SK-N-DZ (cell line): ENCODE measurements at regions not wholly inside any gene's neighbourhood (a gene's known extent, or its start where the extent isn't known, plus 50 kb on each side); places are given as distances from the start of the nearest gene placed in this dataset.
"Not testable (repeated sequence)": the region's sequence is repeated elsewhere in the genome, so short reads cannot be mapped to it uniquely, and the experiment has no call there.

ENCODE experiments used
- DNase-seq: peaks from one replicate; pipeline ENCODE4 v3.0.0-alpha.2; 2015; ENCODE audit warnings: low spot score

GRCh38 chr10:90180886-90181691 is 479.7 kb downstream of the KIF20B start:
- peak; percentile 51 for DNase-seq

DNA sequence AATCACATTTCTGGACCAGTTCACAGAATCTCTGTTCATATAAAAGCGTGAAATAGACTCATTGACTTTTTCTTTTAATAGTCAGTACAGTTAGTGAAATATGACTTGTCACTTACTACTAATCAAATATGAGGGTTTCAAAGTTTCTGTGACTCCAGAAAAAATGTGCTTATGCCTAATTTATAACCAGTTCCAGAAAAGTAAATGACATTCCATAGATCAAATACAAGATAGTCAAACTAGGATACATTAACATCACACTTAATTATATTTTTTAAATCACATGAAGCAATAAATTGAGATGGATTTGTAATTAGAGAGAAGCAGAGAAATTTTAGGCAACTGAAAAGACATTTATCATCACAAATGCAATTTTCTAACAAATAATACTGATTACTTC is 491.4 kb downstream of the KIF20B start:
- peak; percentile 63 for DNase-seq

GRCh38 chr10:90193240-90193985 is 492.0 kb downstream of the KIF20B start:
- peak; percentile 25 for DNase-seq

DNA sequence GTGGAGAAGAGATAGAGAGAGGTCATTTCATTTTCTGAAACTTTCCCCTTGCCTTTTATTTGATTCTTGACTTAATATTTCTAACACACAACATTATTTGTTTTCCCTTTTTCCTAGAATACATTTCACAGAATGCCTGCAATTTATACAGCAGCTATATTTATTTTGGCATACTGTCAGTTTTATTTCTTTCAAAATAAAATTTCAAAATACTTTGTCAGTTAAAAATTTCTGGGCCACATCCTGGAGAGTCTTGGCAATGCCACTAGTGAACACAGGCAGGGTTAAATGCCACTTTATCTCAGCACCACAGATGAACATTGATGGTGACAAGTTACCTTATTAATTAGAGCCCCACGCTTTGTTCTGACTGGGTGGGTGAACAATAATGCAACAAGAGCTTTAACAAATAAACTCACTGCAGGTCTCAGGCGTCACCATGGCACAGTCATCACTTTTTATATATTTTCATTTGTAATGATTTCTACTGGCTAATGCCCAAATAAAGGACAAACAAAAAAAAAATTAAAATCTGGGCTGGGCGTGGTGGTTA is 494.0 kb downstream of the KIF20B start:
- no peak for DNase-seq

GRCh38 chr10:90197766-90198165 is 496.4 kb downstream of the KIF20B start:
- DNase-seq: no peak

DNA sequence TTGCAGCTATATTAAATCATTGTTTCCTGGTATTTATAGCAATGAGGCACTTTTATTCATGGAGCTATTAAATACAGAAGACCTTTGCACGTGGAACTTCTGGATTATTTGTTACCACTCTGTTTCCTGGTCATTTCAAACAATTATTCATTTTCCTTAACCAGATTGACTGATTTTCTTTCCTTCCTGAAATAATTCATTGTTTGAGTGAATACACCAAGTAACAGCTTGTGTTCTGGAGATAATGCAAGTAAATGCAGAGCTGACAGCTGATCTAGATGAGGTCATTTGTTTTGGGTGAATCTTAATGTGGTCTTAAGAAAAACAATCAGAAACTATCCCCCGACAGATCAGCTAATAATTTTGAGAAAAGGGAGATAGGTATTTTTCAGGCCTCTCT is 497.7 kb downstream of the KIF20B start:
- DNase-seq: no peak

DNA sequence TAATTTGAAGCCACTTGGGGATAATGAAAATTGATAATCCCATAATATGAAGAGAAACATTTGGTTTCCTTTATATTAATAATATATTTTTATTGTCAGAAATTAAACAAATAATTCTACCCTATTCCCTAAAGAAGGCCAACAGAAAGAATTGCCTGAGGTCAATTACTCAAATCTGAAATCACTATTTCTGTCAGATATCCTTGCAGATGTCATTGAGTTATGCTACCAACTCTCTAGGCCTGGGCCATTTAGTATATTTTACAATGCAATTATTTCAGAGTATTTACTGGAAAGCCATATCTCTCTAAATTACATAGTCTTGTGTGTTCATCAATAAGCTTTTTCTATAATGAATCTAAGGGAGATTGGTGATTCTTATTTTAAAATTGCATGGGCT is 498.1 kb downstream of the KIF20B start:
- DNase-seq: no peak

GRCh38 chr10:90204131-90204955 is 503.0 kb downstream of the KIF20B start:
- DNase-seq: no peak

DNA sequence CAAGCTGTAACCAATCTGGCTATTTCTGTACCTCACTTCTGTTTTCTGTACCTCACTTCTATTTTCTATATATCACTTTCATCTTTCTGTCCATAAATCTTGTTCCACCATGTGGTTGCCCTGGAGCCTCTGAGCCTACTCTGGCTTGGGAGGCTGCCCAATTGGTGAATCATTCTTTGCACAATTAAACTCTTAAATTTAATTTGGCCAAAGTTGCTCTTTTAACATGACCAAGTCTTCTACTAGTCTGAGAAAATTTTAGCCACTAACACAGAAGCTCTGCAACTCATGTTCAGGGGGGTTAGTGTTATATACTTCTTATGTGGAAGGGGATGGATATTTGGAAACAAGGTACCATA is 503.5 kb downstream of the KIF20B start:
- no peak for DNase-seq

- DNase-seq: no peak
Observed at GRCh38 chr10:90205340-90205739, 503.9 kb downstream of the KIF20B start.

GRCh38 chr10:90213346-90213745 is 512.0 kb downstream of the KIF20B start:
- DNase-seq: no peak

- DNase-seq: no peak
Observed at GRCh38 chr10:90218846-90219245, 517.5 kb downstream of the KIF20B start.

DNA sequence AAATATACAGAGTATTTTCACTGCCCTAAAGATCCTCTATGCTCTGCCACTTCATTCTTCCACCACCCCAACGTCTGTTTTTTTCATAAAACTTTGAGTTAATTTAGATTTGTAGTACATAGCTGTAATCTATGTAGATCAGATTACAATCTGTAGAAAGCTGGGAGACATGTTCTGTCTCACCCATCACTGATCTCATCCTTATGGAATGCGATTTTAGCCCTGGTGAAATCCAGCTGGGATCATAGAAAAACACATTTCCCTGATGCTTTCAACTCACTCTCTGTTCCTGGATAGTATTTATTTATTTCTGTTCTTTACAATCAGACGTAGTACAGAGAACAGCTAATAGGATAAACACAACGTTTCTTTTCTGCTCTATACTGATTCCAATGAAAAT is 521.0 kb downstream of the KIF20B start:
- peak; percentile 86 for DNase-seq

DNA sequence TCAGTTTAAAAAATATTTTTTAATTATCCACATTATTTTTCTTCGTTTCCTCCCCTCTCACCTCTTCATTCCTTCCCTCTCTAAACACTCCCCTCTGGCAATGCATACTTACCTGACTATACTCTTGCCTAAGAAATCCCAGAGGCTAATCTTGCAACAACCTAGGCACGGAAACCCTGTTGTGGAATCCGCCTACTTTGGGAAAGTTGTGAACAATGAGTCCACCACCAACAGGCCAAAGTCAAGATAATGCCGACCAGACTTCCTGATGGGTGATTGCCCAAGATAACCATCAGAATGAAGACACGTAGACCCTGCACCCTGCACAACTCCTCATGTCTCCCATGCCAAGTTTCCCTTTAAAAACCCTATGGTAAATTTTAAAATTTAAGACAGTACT is 521.5 kb downstream of the KIF20B start:
- DNase-seq: peak; percentile 35

- DNase-seq: no peak
Observed at GRCh38 chr10:90224791-90225566, 523.6 kb downstream of the KIF20B start.

GRCh38 chr10:90226517-90226916 is 525.1 kb downstream of the KIF20B start:
- DNase-seq: no peak

DNA sequence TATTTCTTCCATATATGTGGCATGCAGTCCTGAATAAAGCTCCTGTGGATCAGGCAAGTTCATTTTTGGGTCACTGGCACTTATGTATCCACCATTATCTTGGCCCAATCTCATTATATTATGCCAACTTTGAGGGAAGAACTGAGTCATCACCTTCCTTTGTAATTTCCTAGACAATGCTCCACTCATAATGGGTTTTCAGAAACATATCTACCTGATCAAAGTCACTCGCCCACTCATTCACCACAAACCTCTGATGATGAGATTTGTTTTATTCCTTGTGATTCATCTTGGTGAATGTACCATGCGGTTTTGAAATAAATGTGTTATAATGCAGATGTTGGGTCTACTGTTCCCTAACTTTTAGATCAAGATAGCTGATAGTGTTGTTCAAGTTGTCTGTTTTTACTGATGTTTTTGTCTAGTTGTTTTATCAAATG is 525.8 kb downstream of the KIF20B start:
- DNase-seq: no peak

DNA sequence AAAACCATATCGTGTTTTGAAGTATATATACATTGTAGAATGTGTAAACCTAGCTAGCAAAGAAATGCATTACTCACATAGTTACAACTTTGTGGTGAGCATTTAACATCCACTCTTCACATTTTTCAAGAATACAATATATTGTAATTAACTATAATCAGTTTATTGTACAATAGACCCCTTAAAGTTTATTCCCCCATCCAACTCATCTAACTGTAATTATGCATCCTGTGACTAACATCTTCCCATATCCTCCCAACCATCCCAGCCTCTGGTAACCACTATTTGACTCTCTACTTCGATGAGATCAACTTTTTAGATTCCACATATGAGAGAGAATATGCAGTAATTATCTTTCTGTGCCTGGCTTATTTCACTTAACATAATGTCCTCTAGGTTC is 526.4 kb downstream of the KIF20B start:
- no peak for DNase-seq

DNA sequence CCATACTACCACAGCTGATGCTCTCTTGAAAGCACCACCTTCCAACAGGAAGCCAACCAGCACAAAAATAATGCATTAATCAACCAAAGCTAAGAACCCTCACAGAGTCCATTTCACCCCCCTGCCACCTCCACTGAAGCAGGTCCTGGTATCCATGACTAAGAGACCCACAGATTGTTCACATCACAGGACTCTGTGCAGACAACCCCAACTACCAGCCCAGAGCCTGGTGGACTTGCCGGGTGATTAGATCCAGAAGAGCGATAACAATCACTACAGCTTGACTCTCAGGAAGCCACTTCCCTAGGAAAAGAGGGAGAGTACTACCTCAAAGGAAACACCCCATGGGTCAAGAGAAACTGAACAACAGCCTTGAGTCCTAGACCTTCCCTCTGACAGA is 528.1 kb downstream of the KIF20B start:
- DNase-seq: no peak

GRCh38 chr10:90233805-90234204 is 532.4 kb downstream of the KIF20B start:
- DNase-seq: not testable (repeated sequence)

DNA sequence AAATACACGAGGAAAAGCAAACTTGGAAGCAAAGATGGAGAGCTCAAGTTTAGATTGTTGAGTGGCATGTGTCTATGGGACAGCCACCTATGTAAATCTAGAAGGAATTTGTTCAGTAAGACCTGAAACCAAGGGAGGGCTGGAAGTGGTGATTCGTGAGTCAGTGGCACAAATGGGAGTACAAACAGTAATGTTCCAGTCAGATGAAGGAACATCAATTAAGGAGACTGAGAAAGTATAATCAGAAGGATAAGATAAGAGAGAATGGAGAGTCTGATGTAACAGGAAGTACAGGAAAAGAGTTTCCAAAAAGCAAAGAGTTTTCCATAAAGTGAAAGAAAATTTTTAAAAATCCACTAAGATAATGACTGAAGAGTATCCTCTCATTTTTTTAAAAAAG is 544.2 kb downstream of the KIF20B start:
- DNase-seq: no peak
